H1 (cell line): ENCODE measurements at regions not wholly inside any gene's neighbourhood (a gene's known extent, or its start where the extent isn't known, plus 50 kb on each side); places are given as distances from the start of the nearest gene placed in this dataset.

ENCODE experiments used
- CTCF ChIA-PET: fragments of 300-600 bp; sonication (Branson Sonifier 250); formaldehyde crosslinking; loops from one replicate; lab custom pipeline; 2021; ENCODE audit not compliant: partially characterized antibody; lab: Charles Lee
- POLR2A ChIA-PET: fragments of 300-600 bp; sonication (Branson Sonifier 250); formaldehyde crosslinking; loops from one replicate; lab custom pipeline; 2021; ENCODE audit warnings: inconsistent platforms; ENCODE audit not compliant: partially characterized antibody; lab: Charles Lee
- DNase-seq, 2 experiments: peaks; one replicate each; pipeline versions ENCODE4 v3.0.0 to v3.0.0-alpha.2; 2010 to 2022; ENCODE audit warnings: low spot score in 2 of 2, low read depth in 1 of 2, mixed read lengths in 1 of 2
- FAIRE-seq: peaks from 2 replicates; lab custom pipeline; 2011; peaks lifted over from hg19 to GRCh38; lab: Jason Lieb, UNC
- H2AFZ ChIP-seq: 2 replicates; pipeline ENCODE4 v1.8.1; 2012; ENCODE audit warnings: low read length, inconsistent platforms
- H2AK5ac ChIP-seq: 2 replicates; pipeline ENCODE4 v1.6.1; 2013; ENCODE audit warnings: low read depth, low read length
- H2BK120ac ChIP-seq: replicated peaks from 2 replicates; pipeline ENCODE3; 2013; ENCODE audit warnings: low read depth, low read length, inconsistent platforms
- H2BK12ac ChIP-seq: 2 replicates; pipeline ENCODE4 v1.6.1; 2013; ENCODE audit warnings: low read depth, low read length
- H2BK15ac ChIP-seq: 2 replicates; pipeline ENCODE4 v1.6.1; 2013; ENCODE audit warnings: low read length
- H2BK20ac ChIP-seq: 2 replicates; pipeline ENCODE4 v1.6.1; 2013; ENCODE audit warnings: low read length
- H2BK5ac ChIP-seq: 2 replicates; pipeline ENCODE4 v1.6.1; 2013; ENCODE audit warnings: low read depth, low read length
- H3K14ac ChIP-seq: 2 replicates; pipeline ENCODE4 v1.6.1; 2013; ENCODE audit warnings: inconsistent platforms; ENCODE audit not compliant: insufficient read length
- H3K18ac ChIP-seq: 2 replicates; pipeline ENCODE4 v1.6.1; 2013; ENCODE audit warnings: low read length; ENCODE audit errors: extremely low read depth
- H3K23ac ChIP-seq: 2 replicates; pipeline ENCODE4 v1.6.1; 2013; ENCODE audit warnings: inconsistent platforms; ENCODE audit not compliant: insufficient read length
- H3K23me2 ChIP-seq: 2 replicates; pipeline ENCODE4 v1.6.1; 2013; ENCODE audit warnings: low read depth, low read length
- H3K27ac ChIP-seq: 2 replicates; pipeline ENCODE4 v1.6.1; 2011; ENCODE audit warnings: low read depth, low read length, inconsistent platforms
- H3K27me3 ChIP-seq, 4 experiments: replicated peaks in 1 of 4; 1 replicate in 1 of 4; 2 replicates in 3 of 4; pipeline versions ENCODE4 v1.6.1 to v1.8.1; 2011 to 2013; ENCODE audit warnings: low read length in 3 of 4, mild to moderate bottlenecking in 3 of 4, inconsistent platforms in 2 of 4, mixed read lengths in 2 of 4, moderate library complexity in 1 of 4; ENCODE audit not compliant: control insufficient read depth in 3 of 4, insufficient read depth in 3 of 4; ENCODE audit errors: extremely low read depth in 1 of 4
- H3K36me3 ChIP-seq, 4 experiments: 2 replicates each; pipeline versions ENCODE4 v1.6.1 to v1.8.1; 2011 to 2013; ENCODE audit warnings: mild to moderate bottlenecking in 4 of 4, low read length in 3 of 4, moderate library complexity in 2 of 4, control low read depth in 1 of 4, inconsistent platforms in 1 of 4; ENCODE audit not compliant: insufficient read depth in 4 of 4, control insufficient read depth in 2 of 4
- H3K4ac ChIP-seq: replicated peaks from 2 replicates; pipeline ENCODE3; 2013; ENCODE audit warnings: low read length, low read depth, mixed read lengths, inconsistent platforms; ENCODE audit not compliant: insufficient read length
- H3K4me1 ChIP-seq, 4 experiments: replicated peaks in 1 of 4; 1 replicate in 1 of 4; 2 replicates in 3 of 4; pipeline versions ENCODE4 v1.6.1 to v1.8.1; 2011 to 2013; ENCODE audit warnings: low read length in 3 of 4, inconsistent platforms in 2 of 4, mixed read lengths in 1 of 4; ENCODE audit not compliant: insufficient read depth in 4 of 4, control insufficient read depth in 3 of 4
- H3K4me2 ChIP-seq, 2 experiments: 2 replicates each; pipeline versions ENCODE4 v1.6.1 to v1.8.1; 2011 to 2013; ENCODE audit warnings: low read depth in 2 of 2, low read length in 2 of 2, control low read depth in 1 of 2, inconsistent platforms in 1 of 2, mild to moderate bottlenecking in 1 of 2; ENCODE audit not compliant: insufficient read depth in 1 of 2
- H3K4me3 ChIP-seq, 4 experiments: fragments of 200-600, 300-600 bp in 1 of 4; sonication (generic), shearing (Covaris generic), sonication (Bioruptor Twin) in 1 of 4; 2 replicates each; pipeline versions ENCODE4 v1.5.1 to v1.8.1; 2011 to 2016; ENCODE audit warnings: low read length in 4 of 4, low read depth in 3 of 4, control low read depth in 2 of 4, inconsistent platforms in 2 of 4, mild to moderate bottlenecking in 2 of 4, mixed read lengths in 1 of 4, moderate library complexity in 1 of 4; ENCODE audit not compliant: insufficient read depth in 2 of 4; ENCODE audit errors: extremely low read depth in 1 of 4
- H3K56ac ChIP-seq: replicated peaks from 2 replicates; pipeline ENCODE3; 2013; ENCODE audit warnings: low read depth, mild to moderate bottlenecking, mixed read lengths, low read length, inconsistent platforms; ENCODE audit not compliant: insufficient read length
- H3K79me1 ChIP-seq: 2 replicates; pipeline ENCODE4 v1.6.1; 2013; ENCODE audit warnings: low read depth, low read length, control low read depth
- H3K79me2 ChIP-seq, 2 experiments: 2 replicates each; pipeline versions ENCODE4 v1.6.1 to v1.8.1; 2012 to 2013; ENCODE audit warnings: low read length in 2 of 2, mild to moderate bottlenecking in 2 of 2, inconsistent platforms in 1 of 2; ENCODE audit not compliant: insufficient read depth in 2 of 2, control insufficient read depth in 1 of 2
- H3K9ac ChIP-seq, 4 experiments: replicated peaks in 1 of 4; 1 replicate in 1 of 4; 2 replicates in 3 of 4; pipeline versions ENCODE4 v1.6.1 to v1.8.1; 2011 to 2013; ENCODE audit warnings: low read depth in 3 of 4, low read length in 3 of 4, control low read depth in 2 of 4, mild to moderate bottlenecking in 2 of 4, moderate library complexity in 2 of 4, inconsistent platforms in 1 of 4; ENCODE audit errors: extremely low read depth in 1 of 4
- H3K9me3 ChIP-seq, 2 experiments: 2 replicates each; pipeline versions ENCODE4 v1.6.1 to v1.8.1; 2012 to 2013; ENCODE audit warnings: mild to moderate bottlenecking in 2 of 2, moderate library complexity in 2 of 2, control low read depth in 1 of 2, inconsistent platforms in 1 of 2, low read depth in 1 of 2, low read length in 1 of 2, mixed read lengths in 1 of 2; ENCODE audit not compliant: insufficient read depth in 2 of 2
- H4K20me1 ChIP-seq, 2 experiments: replicated peaks in 1 of 2; 2 replicates each; pipeline versions ENCODE3 to v1.8.1; 2011 to 2013; ENCODE audit warnings: inconsistent platforms in 2 of 2, low read length in 2 of 2, mild to moderate bottlenecking in 1 of 2; ENCODE audit not compliant: insufficient read depth in 2 of 2, control insufficient read depth in 1 of 2
- H4K5ac ChIP-seq: 2 replicates; pipeline ENCODE4 v1.6.1; 2013; ENCODE audit warnings: low read length, low read depth, mixed read lengths, inconsistent platforms; ENCODE audit not compliant: insufficient read length
- H4K8ac ChIP-seq: 2 replicates; pipeline ENCODE4 v1.8.0; 2013; ENCODE audit warnings: mild to moderate bottlenecking, moderate library complexity, low read length, inconsistent platforms; ENCODE audit not compliant: insufficient read depth; ENCODE audit errors: extremely low read depth
- H4K91ac ChIP-seq: replicated peaks from 2 replicates; pipeline ENCODE3; 2013; ENCODE audit warnings: low read length, mixed read lengths, inconsistent platforms; ENCODE audit not compliant: insufficient read length
- ASH2L ChIP-seq: fragments of 200-600, 300-600 bp; sonication (generic); IDR thresholded peaks from one replicate; pipeline ENCODE4 v1.7.1; 2017; ENCODE audit warnings: low read length
- BACH1 ChIP-seq: IDR thresholded peaks from 2 replicates; pipeline ENCODE4 v1.6.1; 2012; ENCODE audit warnings: low read length, improper control_type of control experiment
- CHD2 ChIP-seq: IDR thresholded peaks from 2 replicates; pipeline ENCODE4 v1.6.1; 2012; ENCODE audit warnings: low read length, improper control_type of control experiment
- CTBP2 ChIP-seq: IDR thresholded peaks from 2 replicates; pipeline ENCODE4 v1.7.0; 2011; ENCODE audit warnings: borderline replicate concordance, mild to moderate bottlenecking, moderate library complexity, mixed read lengths, low read length; ENCODE audit not compliant: insufficient read depth, insufficient read length
- HDAC2 ChIP-seq, 2 experiments: fragments of 300-600 bp in 1 of 2; sonication (generic) in 1 of 2; IDR thresholded peaks; 2 replicates each; pipeline ENCODE4 v1.6.1; 2011 to 2012; ENCODE audit warnings: low read depth in 2 of 2, low read length in 2 of 2, mild to moderate bottlenecking in 2 of 2, moderate library complexity in 2 of 2, borderline replicate concordance in 1 of 2, inconsistent platforms in 1 of 2
- HDAC6 ChIP-seq: IDR thresholded peaks from one replicate; pipeline ENCODE4 v1.7.1; 2012; ENCODE audit warnings: low read depth, mild to moderate bottlenecking, inconsistent platforms, low read length, moderate library complexity
- KDM4A ChIP-seq: IDR thresholded peaks from one replicate; pipeline ENCODE4 v1.7.1; 2012; ENCODE audit warnings: low read depth, mild to moderate bottlenecking, moderate library complexity, low read length, inconsistent platforms; ENCODE audit not compliant: severe bottlenecking
- MAFK ChIP-seq: IDR thresholded peaks from 2 replicates; pipeline ENCODE4 v1.6.1; 2012; ENCODE audit warnings: low read depth, mild to moderate bottlenecking, improper control_type of control experiment, low read length
- RNF2 ChIP-seq: fragments of 200-900, 300-1000 bp; sonication (generic); IDR thresholded peaks from 2 replicates; pipeline ENCODE4 v1.7.1; 2016; ENCODE audit warnings: borderline replicate concordance, low read depth, mild to moderate bottlenecking, antibody characterized with exemption, low read length; ENCODE audit not compliant: poor library complexity, severe bottlenecking; ENCODE audit errors: missing control alignments
- SAP30 ChIP-seq: fragments of 300-600 bp; sonication (generic); IDR thresholded peaks from 2 replicates; pipeline ENCODE4 v1.7.1; 2012; ENCODE audit warnings: low read length, moderate library complexity, mild to moderate bottlenecking, inconsistent platforms; ENCODE audit not compliant: insufficient read depth, insufficient replicate concordance
- SP1 ChIP-seq: IDR thresholded peaks from 2 replicates; pipeline ENCODE4 v1.6.1; 2011; ENCODE audit warnings: low read depth, low read length
- SRF ChIP-seq: IDR thresholded peaks from 2 replicates; pipeline ENCODE4 v1.6.1; 2011; ENCODE audit warnings: mild to moderate bottlenecking, low read depth, low read length, moderate library complexity
- TAF7 ChIP-seq: optimal IDR thresholded peaks from 2 replicates; pipeline ENCODE3; 2011; ENCODE audit warnings: low read depth, mild to moderate bottlenecking, inconsistent platforms, low read length, moderate library complexity, borderline replicate concordance
- TEAD4 ChIP-seq: IDR thresholded peaks from 2 replicates; pipeline ENCODE4 v1.6.1; 2012; ENCODE audit warnings: low read depth, low read length, inconsistent platforms, mixed read lengths
- ZNF274 ChIP-seq: IDR thresholded peaks from 2 replicates; pipeline ENCODE4 v1.7.0; 2012; ENCODE audit warnings: low read length, borderline replicate concordance; ENCODE audit errors: extremely low read depth
- WGBS, 2 experiments: shearing (Covaris generic) in 1 of 2; methylation state at CpG; one replicate each; pipeline versions ENCODE4 v1.1.6 to v1.1.7; 2013 to 2015; ENCODE audit warnings: low lambda C conversion rate in 2 of 2, mixed read lengths in 2 of 2, inconsistent platforms in 1 of 2, low coverage in 1 of 2, missing lambda C conversion rate in 1 of 2; ENCODE audit not compliant: insufficient replicate concordance in 2 of 2, insufficient coverage in 1 of 2, insufficient read length in 1 of 2; ENCODE audit errors: extremely low coverage in 1 of 2, missing lambda C conversion rate in 1 of 2; 5-methylcytosine and 5-hydroxymethylcytosine counted together

- CTCF ChIA-PET = no interaction called here
- no peaks in the 10 kb centered on the region for H3K27me3 ChIP-seq
- H4K91ac ChIP-seq = no peak overlapping the region
- no peak for TF ChIP-seq ZNF274
- TF ChIP-seq CHD2 = no peak
- no peak for TF ChIP-seq MAFK
- TF ChIP-seq HDAC6 = no peak
- TF ChIP-seq SAP30 = no peak
- TF ChIP-seq HDAC2 (IDR thresholded peaks at IDR 0.05; ENCODE audit: borderline replicate concordance in 1 of 2, low read depth in 2 of 2, low read length in 2 of 2) = no peak
- no peak for TF ChIP-seq TAF7
- no peak for TF ChIP-seq TEAD4
- TF ChIP-seq CTBP2 = no peak
- no peak for TF ChIP-seq ASH2L
- no peak for TF ChIP-seq RNF2
- no peak for TF ChIP-seq KDM4A
- no peak for TF ChIP-seq BACH1
- TF ChIP-seq SP1 = no peak
- no peak for TF ChIP-seq SRF
Observed at GRCh38 chr2:181313845-181314244, 143.3 kb upstream of the ITGA4 start.

More at GRCh38 chr2:181313845-181314244, 143.3 kb upstream of the ITGA4 start:
- H3K79me1 ChIP-seq = no peaks in the 10 kb centered on the region
- H2BK20ac ChIP-seq = no peak overlapping the region
- FAIRE-seq (no peak), DNase-seq (no peak)
- no peak overlapping the region for H3K4me2 ChIP-seq
- H3K23me2 ChIP-seq = no peaks in the 10 kb centered on the region
- H3K4me1 ChIP-seq = peaks cover 0 to 3% (median 0%) of the 10 kb centered on the region in 4 experiments; a peak in 1 of 7 replicates
- H4K5ac ChIP-seq = no peak overlapping the region
- no peak overlapping the region for H3K4me3 ChIP-seq
- H3K9me3 ChIP-seq = no peaks in the 10 kb centered on the region
- WGBS, 2 experiments = 100% methylated on average over 1 of the region's 1 CpG; no CpG with 5 or more reads in 1 of the 2 experiments
- H2BK12ac ChIP-seq = no peak overlapping the region
- H3K9ac ChIP-seq = no peak overlapping the region
- H3K56ac ChIP-seq = no peak overlapping the region
- H3K36me3 ChIP-seq = no peaks in the 10 kb centered on the region
- H4K20me1 ChIP-seq = no peaks in the 10 kb centered on the region
- H2AFZ ChIP-seq = no peak overlapping the region
- no peak overlapping the region for H2BK5ac ChIP-seq
- H3K18ac ChIP-seq = no peak overlapping the region
- no peaks in the 10 kb centered on the region for H3K79me2 ChIP-seq
- H4K8ac ChIP-seq = no peak overlapping the region
- H2BK15ac ChIP-seq = no peak overlapping the region
- H3K27ac ChIP-seq = no peak overlapping the region
- no peak overlapping the region for H3K4ac ChIP-seq
- POLR2A ChIA-PET = interaction anchor here (0.9 kb wide), 1 partner anchor 11 kb away, joined by 3 read pairs; no protein-coding TSS in a partner anchor
- H2BK120ac ChIP-seq = no peak overlapping the region
- H3K14ac ChIP-seq = no peak overlapping the region
- H2AK5ac ChIP-seq = no peak overlapping the region
- H3K23ac ChIP-seq = no peak overlapping the region
